D341Med (cell line): ENCODE measurements at regions not wholly inside any gene's neighbourhood (a gene's known extent, or its start where the extent isn't known, plus 50 kb on each side); places are given as distances from the start of the nearest gene placed in this dataset.
"Not testable (repeated sequence)": the region's sequence is repeated elsewhere in the genome, so short reads cannot be mapped to it uniquely, and the experiment has no call there.

Experiments
- DNase-seq: peaks from one replicate; pipeline ENCODE4 v3.0.0; 2012; ENCODE audit warnings: low spot score

GRCh38 chr11:37313266-37313665 lies 715.2 kb upstream of the RAG2 start:
- no peak for DNase-seq

GRCh38 chr11:37306563-37306962 lies 708.5 kb upstream of the RAG2 start:
- DNase-seq: no peak

- DNase-seq: not testable (repeated sequence)
Measured at GRCh38 chr11:37301405-37301804, 703.4 kb upstream of the RAG2 start.

DNA sequence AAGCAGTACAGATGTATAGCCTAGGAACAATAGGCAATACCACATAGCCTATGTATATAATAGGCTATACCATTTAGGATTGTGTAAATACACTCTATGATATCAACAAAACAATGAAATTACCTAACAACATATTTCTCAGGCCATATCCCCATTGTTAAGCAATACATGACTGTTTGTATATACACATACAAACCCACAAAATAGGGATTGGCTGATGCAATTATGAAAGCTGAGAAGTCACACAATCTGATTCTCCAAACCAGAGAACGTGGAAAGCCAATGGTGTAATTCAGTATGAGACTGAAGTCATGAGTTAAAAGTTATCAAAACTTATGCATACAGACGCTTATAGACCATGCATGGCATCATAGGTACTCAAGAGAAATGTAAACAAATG lies 700.1 kb upstream of the RAG2 start:
- no peak for DNase-seq

GRCh38 chr11:37286890-37287289 lies 688.9 kb upstream of the RAG2 start:
- no peak for DNase-seq

- DNase-seq: no peak
Measured at GRCh38 chr11:37282367-37282766, 684.3 kb upstream of the RAG2 start.

DNA sequence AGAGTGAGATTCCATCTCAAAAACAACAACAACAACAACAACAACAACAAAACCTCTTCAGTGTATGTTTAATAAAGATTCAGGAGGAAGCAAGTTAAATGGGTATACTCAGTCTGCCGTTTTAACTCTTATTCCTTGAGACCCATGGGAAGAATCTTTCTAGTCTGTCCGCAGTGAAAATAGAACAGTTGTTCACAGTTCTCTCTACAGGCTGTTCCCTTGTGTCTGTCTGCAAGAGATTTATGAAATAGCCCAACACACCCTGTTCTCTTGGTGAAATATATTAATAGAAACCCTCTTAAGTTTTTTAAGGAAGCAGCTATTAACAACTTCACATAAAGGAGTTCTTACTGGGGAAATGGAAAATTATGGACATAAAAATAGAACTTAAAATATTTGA lies 682.2 kb upstream of the RAG2 start:
- DNase-seq: no peak

DNA sequence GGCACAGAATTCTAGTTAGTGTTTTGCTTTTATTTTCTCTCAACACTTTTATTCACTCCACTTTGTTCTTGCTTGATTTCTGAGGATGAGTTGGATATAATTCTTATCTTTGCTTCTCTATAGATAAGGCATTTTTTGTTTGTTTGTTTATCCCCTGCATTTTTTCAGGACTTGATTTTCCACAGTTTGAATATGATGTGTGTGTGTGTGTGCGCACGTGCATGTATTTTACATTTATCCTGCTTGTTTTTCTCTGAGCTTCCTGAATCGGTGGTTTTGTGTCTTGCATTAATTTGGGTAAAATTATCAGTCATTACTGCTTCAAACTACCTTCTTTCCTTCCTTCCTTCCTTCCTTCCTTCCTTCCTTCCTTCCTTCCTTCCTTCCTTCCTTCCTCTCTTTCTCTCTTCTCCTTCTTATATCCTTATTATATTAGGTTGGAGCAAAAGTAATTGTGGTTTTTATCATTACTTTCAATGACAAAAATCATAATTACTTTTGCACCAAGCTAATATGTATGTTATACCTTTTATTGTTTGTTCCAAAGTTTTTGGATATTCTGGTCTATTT lies 679.9 kb upstream of the RAG2 start:
- no peak for DNase-seq

GRCh38 chr11:37264783-37265182 lies 666.7 kb upstream of the RAG2 start:
- no peak for DNase-seq

DNA sequence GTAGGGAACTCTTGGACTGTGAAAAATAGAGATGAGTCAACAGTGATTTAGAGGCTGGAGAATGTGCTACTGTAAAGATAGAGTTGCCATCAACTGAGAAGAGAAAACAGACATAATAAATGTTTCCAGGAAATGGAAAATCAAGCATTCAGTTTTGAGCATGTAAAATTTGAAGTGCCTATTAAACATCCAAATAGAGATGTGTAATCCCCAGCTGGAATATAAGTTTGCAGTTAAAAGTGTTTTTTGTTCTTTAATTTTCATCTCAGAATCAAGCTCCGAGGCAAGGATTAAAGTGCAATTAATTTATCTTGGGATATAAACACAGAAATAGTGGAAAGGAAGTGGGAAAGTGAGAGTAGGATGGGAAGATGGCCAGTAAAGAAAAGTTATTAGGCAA lies 666.0 kb upstream of the RAG2 start:
- no peak for DNase-seq

GRCh38 chr11:37263467-37263866 lies 665.4 kb upstream of the RAG2 start:
- not testable (repeated sequence) for DNase-seq

- peak; percentile 25 for DNase-seq
Measured at GRCh38 chr11:37259734-37260133, 661.7 kb upstream of the RAG2 start.

DNA sequence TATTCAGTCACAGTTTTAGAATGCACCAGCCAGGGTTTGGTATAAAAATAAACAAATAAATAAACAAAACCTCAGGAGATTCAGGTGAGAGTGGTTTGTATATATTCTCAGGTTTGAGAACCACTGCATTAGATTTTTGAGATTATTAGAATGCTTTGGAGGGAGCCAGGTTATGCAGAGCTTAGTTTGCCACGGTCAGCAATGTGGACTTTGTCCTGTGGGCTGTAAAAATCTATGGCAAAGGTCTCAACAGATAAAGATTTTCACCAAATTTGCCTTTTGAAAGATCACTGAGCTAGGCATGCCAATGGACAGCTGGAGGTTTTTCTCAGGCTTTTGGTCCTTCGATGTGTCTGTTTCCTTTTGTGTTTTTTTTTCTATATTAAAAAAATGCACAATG lies 650.1 kb upstream of the RAG2 start:
- DNase-seq: no peak

DNA sequence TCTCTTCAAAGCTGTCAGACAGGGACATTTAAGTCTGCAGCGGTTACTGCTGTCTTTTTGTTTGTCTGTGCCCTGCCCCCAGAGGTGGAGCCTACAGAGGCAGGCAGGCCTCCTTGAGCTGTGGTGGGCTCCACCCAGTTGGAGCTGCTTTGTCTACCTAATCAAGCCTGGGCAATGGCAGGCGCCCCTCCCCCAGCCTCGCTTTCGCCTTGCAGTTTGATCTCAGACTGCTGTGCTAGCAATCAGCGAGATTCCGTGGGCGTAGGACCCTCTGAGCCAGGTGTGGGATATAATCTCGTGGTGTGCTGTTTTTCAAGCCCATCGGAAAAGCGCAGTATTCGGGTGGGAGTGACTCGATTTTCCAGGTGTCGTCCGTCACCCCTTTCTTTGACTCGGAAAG lies 648.1 kb upstream of the RAG2 start:
- DNase-seq: not testable (repeated sequence)

DNA sequence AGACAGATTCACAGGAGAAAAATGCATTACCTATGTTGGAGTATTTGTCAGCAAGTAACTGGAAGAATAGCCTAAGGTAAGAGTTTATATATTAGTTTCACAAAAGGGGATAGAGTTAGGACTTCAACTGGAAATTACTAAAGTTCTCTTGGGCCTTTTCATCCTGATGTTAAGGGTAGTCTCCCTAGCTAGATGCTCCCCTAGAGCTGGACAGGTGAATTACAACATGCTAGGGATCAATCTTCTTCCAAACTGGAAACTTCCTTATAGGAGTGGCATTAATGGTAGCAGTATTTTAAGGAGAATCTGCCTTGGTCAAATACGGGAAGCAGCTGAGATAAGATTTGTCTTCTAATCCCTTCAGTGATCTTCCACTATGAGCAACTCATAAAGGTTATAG lies 632.8 kb upstream of the RAG2 start:
- no peak for DNase-seq

- DNase-seq: no peak
Measured at GRCh38 chr11:37223962-37224361, 625.9 kb upstream of the RAG2 start.

DNA sequence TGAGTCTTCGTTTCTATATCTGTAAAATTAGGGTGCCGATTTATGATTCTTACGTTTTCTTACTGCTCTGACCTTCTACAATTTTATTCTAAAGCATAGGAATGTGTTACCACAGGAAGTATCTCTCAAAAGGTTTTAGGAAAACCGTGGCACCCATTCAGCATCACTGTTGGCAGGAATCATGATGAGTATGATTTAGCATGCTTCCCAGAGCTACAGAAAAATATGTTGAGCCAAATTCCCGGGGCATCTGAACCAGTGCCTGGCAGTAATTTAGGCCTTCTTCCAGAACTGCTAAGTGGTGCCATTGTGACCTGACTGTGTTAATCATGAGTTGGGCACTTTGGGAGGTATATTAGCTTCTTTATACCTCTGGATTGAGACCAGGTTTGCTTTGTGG lies 605.0 kb upstream of the RAG2 start:
- DNase-seq: no peak

DNA sequence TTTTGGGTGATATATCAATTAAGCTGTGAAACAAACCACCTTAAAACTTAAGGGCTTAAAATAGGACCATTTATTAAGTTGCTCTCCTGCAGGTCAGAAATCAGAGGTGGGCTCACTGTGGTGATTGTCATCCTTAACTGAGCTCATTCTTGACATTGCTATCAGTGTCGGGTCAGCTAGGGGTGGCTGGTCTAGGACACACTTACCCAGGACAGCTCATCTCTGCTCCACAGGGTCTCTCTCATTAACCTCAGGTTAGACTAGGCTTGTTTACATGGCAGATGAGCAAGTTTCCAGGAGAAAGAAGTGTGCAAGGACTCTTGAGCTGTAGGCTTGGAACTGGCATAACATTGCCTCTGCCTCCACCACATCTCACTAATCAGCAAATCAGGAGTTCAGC lies 601.0 kb upstream of the RAG2 start:
- no peak for DNase-seq

DNA sequence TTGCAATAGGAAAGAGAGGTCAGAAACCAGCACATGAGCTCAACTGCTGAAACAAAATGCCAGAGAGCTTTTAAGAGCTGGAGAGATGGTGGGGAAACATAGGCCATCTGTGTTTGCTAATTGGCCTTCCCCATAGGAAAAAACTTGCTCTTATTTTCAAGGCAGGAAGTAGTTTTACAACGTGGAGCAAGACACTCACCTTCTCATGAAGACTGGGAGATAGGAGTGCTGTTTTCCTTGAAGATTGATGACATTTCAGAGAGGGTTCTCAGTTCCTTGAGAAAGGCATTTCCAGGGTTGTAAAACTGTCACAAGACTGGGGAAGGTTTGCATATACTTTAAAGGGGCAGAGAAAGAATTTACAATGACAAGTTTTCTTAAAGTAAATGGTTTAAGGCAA lies 586.3 kb upstream of the RAG2 start:
- DNase-seq: no peak

DNA sequence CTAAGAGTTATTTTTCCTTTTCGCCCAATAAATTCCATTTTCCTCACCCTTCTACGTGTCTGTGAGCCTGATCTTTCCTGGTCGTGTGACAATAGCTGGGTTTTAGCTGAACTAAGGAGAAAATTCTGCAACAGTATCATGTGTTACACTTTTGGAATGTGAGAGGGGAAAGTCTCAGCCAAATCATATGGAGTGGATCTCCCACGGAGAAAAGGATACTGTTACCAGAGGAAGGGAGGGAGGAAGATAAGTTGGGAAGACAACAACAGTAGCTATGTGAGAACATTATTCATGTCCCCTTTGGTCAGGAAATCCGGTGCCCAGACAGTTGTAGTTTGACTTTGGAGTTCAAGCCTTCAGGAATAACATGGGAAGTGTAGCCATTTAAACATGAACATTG lies 584.0 kb upstream of the RAG2 start:
- DNase-seq: no peak

- DNase-seq: no peak
Measured at GRCh38 chr11:37177721-37178120, 579.7 kb upstream of the RAG2 start.

DNA sequence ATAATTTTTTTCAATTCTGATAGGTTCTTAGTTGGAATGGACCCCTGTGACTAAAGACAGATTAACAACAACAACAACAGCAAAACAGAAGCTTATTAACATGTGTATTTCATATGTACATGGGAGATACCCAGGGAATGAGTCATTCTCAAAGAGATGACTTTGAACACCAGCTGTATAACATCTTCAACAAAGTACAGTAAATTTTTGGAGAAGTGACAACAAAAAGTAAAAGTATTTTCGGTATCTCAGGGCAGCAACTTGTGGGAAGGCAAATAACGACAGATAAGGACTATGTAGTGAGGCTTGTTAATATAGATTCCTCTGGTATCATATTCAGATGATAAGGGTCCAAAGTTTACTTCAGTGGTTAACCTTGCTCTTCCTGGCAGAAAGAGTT lies 573.4 kb upstream of the RAG2 start:
- no peak for DNase-seq

DNA sequence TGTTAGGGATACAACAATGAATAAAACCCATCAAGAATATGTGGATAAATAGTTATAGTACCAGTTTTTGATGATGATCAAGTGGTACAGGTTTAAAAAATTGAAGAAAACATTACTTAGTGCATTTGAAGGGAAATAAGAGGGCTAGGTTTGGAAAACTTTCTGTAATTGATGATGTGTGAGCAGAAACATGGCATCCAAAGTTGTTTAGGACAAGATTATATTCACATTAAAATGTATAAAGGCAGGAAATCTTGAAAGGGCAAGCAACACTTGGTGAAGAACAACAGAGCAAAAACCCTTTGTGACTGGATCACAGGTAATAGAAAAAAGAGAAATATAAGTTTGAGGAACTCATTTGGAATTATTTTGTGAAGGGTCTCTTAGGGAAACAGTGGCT lies 572.3 kb upstream of the RAG2 start:
- no peak for DNase-seq

DNA sequence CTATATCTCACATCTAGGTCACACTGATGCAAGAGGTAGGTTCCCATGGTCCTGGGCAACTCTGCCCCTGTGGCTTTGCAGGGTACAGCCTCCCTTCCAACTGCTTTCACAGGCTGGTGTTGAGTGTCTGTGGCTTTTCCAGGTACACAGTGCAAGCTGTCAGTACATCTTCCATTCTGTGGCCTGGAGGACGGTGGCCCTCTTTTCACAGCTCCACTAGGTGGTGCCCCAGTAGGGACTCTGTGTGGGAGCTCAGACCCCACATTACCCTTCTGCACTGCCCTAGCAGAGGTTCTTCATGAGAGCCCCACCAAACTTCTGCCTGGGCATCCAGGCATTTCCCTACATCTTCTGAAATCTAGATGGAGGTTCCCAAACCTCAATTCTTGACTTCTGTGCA lies 547.4 kb upstream of the RAG2 start:
- not testable (repeated sequence) for DNase-seq

DNA sequence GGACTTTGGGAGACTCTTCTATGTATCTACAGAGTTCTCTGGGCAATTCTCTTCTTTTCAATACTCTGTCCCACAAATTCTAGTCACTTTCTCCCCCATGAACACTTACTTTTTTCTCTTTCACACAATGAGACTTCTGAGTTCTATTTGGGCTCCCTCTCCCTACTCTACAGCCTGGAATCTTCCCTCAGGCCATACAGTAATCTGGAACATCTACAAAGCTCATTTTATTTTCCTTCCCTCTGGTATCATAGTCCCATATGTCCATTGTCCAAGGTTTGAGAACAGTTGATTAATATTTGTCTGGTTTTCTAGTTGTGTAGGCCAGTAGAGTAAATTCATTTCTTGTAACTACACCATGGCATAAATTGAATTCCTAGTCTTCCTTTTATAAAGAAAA lies 544.6 kb upstream of the RAG2 start:
- no peak for DNase-seq
